ENCODE measurements at regions not wholly inside any gene's neighbourhood (a gene's known extent, or its start where the extent isn't known, plus 50 kb on each side); places are given as distances from the start of the nearest gene placed in this dataset.

DNA sequence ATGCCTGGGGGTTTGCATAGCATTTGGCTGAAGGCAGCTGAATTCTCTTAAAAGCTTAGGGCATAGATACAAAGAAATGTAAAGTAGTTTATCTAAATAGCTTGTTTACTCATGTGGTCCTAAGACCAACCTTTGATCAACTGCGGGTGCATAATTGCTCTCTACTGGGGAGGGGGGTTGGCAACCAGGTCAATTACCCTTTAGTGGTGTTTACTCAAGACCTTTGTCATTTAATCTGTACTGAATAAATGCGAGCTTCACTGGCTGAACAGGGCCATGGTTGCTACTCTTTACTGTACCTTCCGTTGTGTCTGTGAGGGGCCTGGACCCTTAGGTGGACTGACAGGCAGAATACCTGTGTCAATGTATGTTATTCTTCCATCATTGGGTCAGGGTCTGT, 102.7 kb upstream of the FAM9C start:
- TF ChIP-seq CTCF (IDR thresholded peaks at IDR 0.05), result no peak
- TF ChIP-seq POLR2A (IDR thresholded peaks at IDR 0.05), result no peak
- TF ChIP-seq POLR2AphosphoS5 (IDR thresholded peaks at IDR 0.05), result no peak
